NOMO-1 treated with DMSO at 0.1 percent for 48 hours (cell line): ENCODE measurements at regions not wholly inside any gene's neighbourhood (a gene's known extent, or its start where the extent isn't known, plus 50 kb on each side); places are given as distances from the start of the nearest gene placed in this dataset.

Source experiments
- DNase-seq: peaks from one replicate; lab custom pipeline; 2025; ENCODE audit not compliant: unreplicated experiment; lab: John Stamatoyannopoulos, UW

GRCh38 chr7:124692425-124692824 is 73.2 kb downstream of the GPR37 start:
- no peak for DNase-seq

GRCh38 chr7:124690840-124691239 is 74.8 kb downstream of the GPR37 start:
- DNase-seq, result no peak

- no peak for DNase-seq
Observed at GRCh38 chr7:124689931-124690330, 75.7 kb downstream of the GPR37 start.

- no peak for DNase-seq
Observed at GRCh38 chr7:124689523-124689922, 76.1 kb downstream of the GPR37 start.

- DNase-seq, result no peak
Observed at GRCh38 chr7:124688991-124689390, 76.6 kb downstream of the GPR37 start.

GRCh38 chr7:124686543-124687171 is 78.9 kb downstream of the GPR37 start:
- DNase-seq, result no peak

GRCh38 chr7:124681946-124682345 is 83.6 kb downstream of the GPR37 start:
- DNase-seq, result no peak

GRCh38 chr7:124680304-124680703 is 85.3 kb downstream of the GPR37 start:
- DNase-seq, result no peak

GRCh38 chr7:124679586-124680225 is 85.9 kb downstream of the GPR37 start:
- no peak for DNase-seq

GRCh38 chr7:124679146-124679545 is 86.4 kb downstream of the GPR37 start:
- no peak for DNase-seq

GRCh38 chr7:124674451-124674850 is 91.1 kb downstream of the GPR37 start:
- DNase-seq, result no peak

GRCh38 chr7:124672011-124672410 is 93.6 kb downstream of the GPR37 start:
- DNase-seq, result no peak

- DNase-seq, result no peak
Observed at GRCh38 chr7:124667312-124668153, 98.1 kb downstream of the GPR37 start.

GRCh38 chr7:124662937-124663336 is 102.7 kb downstream of the GPR37 start:
- no peak for DNase-seq

GRCh38 chr7:124662372-124662771 is 103.2 kb downstream of the GPR37 start:
- no peak for DNase-seq

GRCh38 chr7:124655990-124656389 is 109.6 kb downstream of the GPR37 start:
- no peak for DNase-seq

- no peak for DNase-seq
Observed at GRCh38 chr7:124652237-124652636, 113.4 kb downstream of the GPR37 start.

GRCh38 chr7:124651136-124651535 is 114.5 kb downstream of the GPR37 start:
- DNase-seq, result no peak

GRCh38 chr7:124649397-124650014 is 116.1 kb downstream of the GPR37 start:
- no peak for DNase-seq

- no peak for DNase-seq
Observed at GRCh38 chr7:124647630-124648306, 117.8 kb downstream of the GPR37 start.

GRCh38 chr7:124645704-124646103 is 119.9 kb downstream of the GPR37 start:
- DNase-seq, result no peak
